H1 (cell line): ENCODE measurements at regions not wholly inside any gene's neighbourhood (a gene's known extent, or its start where the extent isn't known, plus 50 kb on each side); places are given as distances from the start of the nearest gene placed in this dataset.

Source experiments
- CEBPB ChIP-seq: IDR thresholded peaks from 2 replicates; pipeline ENCODE4 v1.6.1; 2012; ENCODE audit warnings: low read depth, low read length
- CTCF ChIP-seq, 3 experiments: IDR thresholded peaks; 1 replicate in 2 of 3; 2 replicates in 1 of 3; pipeline versions ENCODE4 v1.5.1 to v1.6.1; 2011; ENCODE audit warnings: low read length in 3 of 3, mild to moderate bottlenecking in 3 of 3, inconsistent platforms in 2 of 3, low read depth in 1 of 3, moderate library complexity in 1 of 3; ENCODE audit not compliant: insufficient read depth in 1 of 3; ENCODE audit errors: control extremely low read depth in 1 of 3
- HDAC6 ChIP-seq: IDR thresholded peaks from one replicate; pipeline ENCODE4 v1.7.1; 2012; ENCODE audit warnings: low read depth, mild to moderate bottlenecking, inconsistent platforms, low read length, moderate library complexity
- JUN ChIP-seq: IDR thresholded peaks from 2 replicates; pipeline ENCODE4 v1.6.1; 2011; ENCODE audit warnings: low read depth, mild to moderate bottlenecking, improper control_type of control experiment, low read length
- JUND ChIP-seq: IDR thresholded peaks from 2 replicates; pipeline ENCODE4 v1.6.1; 2011; ENCODE audit warnings: mild to moderate bottlenecking, improper control_type of control experiment, low read length
- POLR2A ChIP-seq, 2 experiments: IDR thresholded peaks; 1 replicate in 1 of 2; 2 replicates in 1 of 2; pipeline ENCODE4 v1.6.1; 2011; ENCODE audit warnings: low read depth in 2 of 2, low read length in 2 of 2, mild to moderate bottlenecking in 2 of 2; ENCODE audit errors: control extremely low read depth in 1 of 2
- SP2 ChIP-seq: IDR thresholded peaks from 2 replicates; pipeline ENCODE4 v1.6.1; 2012; ENCODE audit warnings: mild to moderate bottlenecking, low read length, inconsistent platforms
- SUZ12 ChIP-seq: fragments of 200-600 bp; sonication (generic); IDR thresholded peaks from 2 replicates; pipeline ENCODE4 v1.6.1; 2012; ENCODE audit warnings: mild to moderate bottlenecking, inconsistent platforms, low read length, moderate library complexity, mixed read lengths
- TAF1 ChIP-seq: IDR thresholded peaks from 2 replicates; pipeline ENCODE4 v1.6.1; 2011; ENCODE audit warnings: mild to moderate bottlenecking, low read depth, low read length
- TF ChIP-seq, protein P1 (sequence below): IDR thresholded peaks from 2 replicates; pipeline ENCODE4 v1.6.1; 2012; ENCODE audit warnings: inconsistent platforms
- TF ChIP-seq, protein P2 (sequence below): IDR thresholded peaks from 2 replicates; pipeline ENCODE4 v1.6.1; 2011; ENCODE audit warnings: low read length, improper control_type of control experiment

- TF ChIP-seq JUND (no peak), CEBPB (no peak), JUN (no peak), CTCF (IDR thresholded peaks at IDR 0.05; ENCODE audit: control extremely low read depth in 1 of 3, insufficient read depth in 1 of 3, low read depth in 1 of 3, low read length in 3 of 3) (no peak), HDAC6 (no peak), TAF1 (no peak), POLR2A (IDR thresholded peaks at IDR 0.05; ENCODE audit: control extremely low read depth in 1 of 2, low read depth in 2 of 2, low read length in 2 of 2) (no peak), SP2 (no peak), SUZ12 (no peak)
- TF ChIP-seq, protein P1, sequence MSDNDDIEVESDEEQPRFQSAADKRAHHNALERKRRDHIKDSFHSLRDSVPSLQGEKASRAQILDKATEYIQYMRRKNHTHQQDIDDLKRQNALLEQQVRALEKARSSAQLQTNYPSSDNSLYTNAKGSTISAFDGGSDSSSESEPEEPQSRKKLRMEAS, result no peak
- TF ChIP-seq, protein P2, sequence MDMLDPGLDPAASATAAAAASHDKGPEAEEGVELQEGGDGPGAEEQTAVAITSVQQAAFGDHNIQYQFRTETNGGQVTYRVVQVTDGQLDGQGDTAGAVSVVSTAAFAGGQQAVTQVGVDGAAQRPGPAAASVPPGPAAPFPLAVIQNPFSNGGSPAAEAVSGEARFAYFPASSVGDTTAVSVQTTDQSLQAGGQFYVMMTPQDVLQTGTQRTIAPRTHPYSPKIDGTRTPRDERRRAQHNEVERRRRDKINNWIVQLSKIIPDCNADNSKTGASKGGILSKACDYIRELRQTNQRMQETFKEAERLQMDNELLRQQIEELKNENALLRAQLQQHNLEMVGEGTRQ, result no peak
These were observed 85.3 kb upstream of the SEC14L1 start for GRCh38 chr17:77055453-77055852.
